HuH-7 (cell line): ENCODE measurements at regions not wholly inside any gene's neighbourhood (a gene's known extent, or its start where the extent isn't known, plus 50 kb on each side); places are given as distances from the start of the nearest gene placed in this dataset.

Source experiments
- DNase-seq: peaks from one replicate; pipeline ENCODE4 v3.0.0; 2011; ENCODE audit warnings: low spot score

DNA sequence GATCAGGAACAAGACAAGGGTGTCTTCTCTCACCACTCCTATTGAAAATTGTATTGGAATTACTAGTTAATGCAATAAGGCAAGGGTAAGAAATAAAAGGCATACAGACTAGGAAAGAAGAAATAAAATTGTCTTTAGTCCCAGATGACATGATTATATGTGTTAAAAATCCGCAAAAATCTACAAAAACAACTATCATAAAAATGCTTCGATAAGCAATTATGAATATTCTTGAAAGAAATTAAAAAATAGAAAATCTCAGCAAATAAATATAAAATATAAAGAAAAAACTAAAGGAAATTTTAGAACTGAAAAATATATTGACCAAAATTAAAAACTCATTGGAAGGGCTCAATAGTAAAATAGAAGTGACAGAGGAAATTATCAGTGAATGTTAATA, 243.3 kb downstream of the ZNF674 start:
- no peak for DNase-seq

DNA sequence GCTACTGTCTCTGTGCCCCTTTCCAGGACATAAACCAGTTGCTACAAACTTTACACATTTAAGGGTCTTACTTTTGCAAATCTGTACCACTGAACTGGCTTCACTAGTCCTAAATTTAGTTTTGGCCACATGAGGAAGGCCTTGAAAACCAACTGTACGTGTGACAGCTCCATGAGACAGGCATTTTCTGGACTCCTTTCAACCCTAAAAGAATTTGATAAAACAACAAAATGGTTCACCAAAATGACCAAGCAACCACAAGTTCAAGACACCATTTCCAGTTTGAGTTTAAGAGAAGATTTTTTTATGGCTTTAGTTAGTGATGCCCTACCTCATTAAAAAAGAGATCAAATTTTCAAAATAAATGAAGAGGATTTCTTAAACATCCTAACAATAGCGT, 246.4 kb downstream of the ZNF674 start:
- no peak for DNase-seq

DNA sequence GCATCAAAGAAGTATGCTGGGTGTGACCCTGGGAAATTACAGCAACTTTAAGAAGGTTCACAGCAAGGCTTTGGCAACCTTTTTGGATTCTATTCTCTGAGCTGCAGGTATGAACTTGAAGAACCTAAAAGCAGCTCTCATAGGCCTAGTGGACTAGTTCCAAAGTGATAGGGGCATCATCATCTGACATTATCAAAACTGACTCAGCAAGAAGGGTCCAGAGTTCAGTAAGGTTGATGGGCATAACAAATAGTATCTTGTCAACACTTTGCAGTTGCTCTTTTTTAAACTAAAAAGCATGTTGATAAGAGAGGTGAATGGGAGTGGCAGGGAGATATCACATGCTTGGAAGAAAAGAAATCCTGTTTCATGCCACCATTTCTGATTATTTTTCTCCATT, 249.3 kb downstream of the ZNF674 start:
- no peak for DNase-seq

DNA sequence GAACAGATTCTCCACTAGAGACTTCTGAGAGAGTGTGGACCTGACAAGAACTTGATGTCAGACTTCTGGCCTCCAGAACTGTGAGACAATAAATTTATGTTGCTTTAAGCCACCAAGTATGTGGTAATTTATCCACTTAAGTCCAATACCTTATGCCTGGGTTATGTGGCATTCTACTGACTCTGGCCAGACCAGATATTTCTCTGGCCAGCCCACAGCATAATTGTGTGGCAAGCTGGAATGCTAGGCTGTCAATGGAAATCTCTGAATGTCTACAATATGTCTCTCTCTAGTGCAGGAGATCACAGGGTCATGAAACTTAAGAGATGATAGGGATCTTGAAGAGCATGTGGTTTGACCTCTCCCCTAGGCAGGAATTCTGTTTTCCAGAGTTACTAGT, 251.0 kb downstream of the ZNF674 start:
- DNase-seq: no peak

DNA sequence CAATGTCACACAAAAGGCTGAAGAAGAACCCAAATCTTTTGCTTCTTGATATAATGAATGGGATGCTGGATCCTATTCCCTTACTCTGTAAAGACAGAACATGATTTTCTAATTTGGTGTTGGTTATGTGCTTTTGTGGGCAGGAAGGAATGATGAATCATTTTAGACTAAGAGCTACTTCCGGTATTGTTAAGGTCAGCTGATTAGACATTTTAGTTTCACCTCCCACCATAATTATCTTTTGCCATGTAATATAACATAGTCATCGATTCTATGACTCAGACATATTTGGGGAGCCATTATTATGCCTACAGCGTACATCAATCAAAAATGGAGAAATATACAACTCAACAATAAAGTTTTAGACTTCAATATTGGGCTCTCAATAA, 265.3 kb downstream of the ZNF674 start:
- no peak for DNase-seq

DNA sequence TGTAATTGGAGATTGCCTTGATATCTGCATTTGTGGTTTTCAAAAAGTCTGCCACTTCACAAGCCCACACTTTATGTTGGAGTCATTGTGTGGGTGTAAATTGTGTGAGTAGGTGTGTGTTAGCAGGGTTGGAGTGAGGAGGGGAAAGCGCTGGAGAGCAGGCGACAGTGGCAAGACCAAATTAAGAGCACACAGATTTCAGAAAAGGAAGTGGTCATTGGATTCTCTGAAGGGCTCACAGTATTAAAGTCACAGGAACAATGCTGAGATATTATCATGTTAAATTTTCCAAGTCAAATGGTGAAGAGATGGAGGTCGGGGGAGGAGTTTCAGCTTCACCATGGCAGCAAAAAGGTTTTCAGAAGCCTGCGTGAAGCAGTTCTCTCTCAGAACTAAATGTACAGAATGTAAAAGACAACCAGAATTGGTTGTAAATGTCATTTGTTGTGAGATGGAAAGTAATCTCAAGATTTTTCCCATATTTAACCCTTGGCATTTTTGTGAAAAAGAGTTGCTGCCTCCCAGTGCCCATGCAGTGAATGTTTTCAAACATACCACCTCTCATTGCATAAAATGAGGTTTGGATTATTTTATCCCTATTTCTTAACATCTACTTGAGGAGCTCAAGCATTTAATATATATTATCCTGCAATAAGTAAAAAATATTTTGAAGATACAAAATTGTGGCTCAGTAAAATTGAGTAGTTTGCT, 265.9 kb downstream of the ZNF674 start:
- DNase-seq: no peak

DNA sequence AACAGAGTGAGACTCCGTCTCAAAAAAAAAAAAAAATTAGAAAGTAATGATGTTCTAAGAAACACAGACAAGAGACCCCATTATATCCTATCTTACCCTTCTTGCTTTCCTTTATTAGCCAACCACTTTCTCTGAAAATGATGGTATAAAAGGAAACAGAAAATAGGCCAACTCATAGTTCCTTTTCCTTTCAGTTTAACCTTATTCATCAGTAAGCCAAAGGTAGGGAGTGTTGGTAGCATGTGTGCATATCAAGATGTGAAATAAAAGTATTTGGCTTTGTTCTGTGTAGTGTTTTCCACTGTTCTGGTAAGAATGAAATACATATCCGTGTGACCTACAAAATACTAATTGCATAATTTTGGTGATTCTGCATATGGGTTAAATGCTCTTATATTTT, 266.6 kb downstream of the ZNF674 start:
- no peak for DNase-seq

DNA sequence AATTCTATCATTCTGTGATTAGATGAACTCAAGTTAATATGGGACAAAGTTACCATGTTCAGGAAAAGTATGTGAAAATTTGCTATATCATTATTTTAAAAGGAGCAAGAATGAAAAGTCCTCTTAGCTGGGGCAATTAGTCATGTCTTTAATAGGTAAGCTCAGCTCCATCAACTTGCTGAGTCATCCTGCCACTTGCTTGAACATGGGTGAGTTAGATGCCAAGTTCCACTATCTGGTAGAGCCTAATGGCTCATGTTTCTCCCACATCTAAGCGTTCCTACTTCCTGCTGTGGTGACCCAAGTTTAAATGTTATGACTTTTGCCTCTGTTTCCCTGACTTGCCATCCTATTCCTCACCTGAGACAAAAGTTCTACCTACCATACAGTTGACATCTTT, 276.8 kb downstream of the ZNF674 start:
- DNase-seq: no peak

DNA sequence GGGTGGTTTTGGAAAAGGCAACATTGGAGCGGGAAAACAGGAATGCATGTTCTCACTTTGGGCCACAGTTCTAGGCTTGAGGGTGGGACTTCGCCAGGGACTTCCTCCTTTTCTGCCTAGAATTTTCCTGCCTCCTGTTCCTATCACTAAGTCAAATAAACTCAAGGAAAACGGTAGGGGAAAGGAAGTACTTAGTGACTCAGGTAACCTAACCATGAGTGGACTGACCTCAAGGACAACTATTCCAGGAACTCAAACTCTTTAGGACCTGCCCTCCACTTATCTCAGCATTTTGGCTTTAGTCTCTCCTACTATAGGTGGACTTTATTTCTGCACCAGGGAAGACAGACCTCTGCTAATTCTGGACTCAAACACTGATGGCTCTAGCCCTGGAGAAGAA, 281.7 kb downstream of the ZNF674 start:
- DNase-seq: no peak

DNA sequence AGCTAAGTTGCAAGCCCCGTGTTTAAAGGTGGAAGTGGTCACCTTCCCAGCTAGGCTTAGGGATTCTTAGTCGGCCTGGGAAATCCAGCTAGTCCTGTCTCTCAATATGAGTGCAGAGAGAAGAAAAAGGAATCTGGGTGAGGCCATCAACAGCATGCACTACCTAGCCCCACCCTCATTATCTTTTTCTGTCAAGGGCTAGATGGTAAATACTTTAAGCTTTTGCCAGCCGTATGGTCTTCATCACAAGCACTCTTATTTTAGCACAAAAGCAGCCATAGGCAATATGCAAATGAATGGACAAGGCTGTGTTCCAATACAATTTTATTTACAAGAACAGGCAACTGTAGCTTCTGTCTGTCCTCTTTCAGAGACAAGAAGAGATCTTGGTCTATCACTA, 282.9 kb downstream of the ZNF674 start:
- DNase-seq: no peak

DNA sequence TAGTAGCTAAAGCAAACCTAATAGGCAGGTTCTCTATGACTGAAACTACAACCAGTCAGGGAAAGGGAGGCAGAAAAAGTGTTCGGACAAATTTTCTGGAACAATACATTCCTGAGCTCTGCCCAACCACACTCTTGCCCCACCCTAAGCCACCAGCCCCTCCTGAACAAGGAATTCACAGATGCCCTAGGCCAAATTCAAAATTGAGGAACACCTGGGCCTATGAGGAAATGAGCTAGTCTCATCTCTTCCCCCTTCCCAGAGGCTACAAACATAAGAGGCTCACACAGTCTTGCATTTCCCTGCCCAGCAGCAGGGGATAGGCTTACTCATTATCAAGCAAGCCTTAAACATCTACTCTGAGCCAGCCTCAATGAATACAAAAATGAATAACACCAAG, 284.7 kb downstream of the ZNF674 start:
- no peak for DNase-seq

DNA sequence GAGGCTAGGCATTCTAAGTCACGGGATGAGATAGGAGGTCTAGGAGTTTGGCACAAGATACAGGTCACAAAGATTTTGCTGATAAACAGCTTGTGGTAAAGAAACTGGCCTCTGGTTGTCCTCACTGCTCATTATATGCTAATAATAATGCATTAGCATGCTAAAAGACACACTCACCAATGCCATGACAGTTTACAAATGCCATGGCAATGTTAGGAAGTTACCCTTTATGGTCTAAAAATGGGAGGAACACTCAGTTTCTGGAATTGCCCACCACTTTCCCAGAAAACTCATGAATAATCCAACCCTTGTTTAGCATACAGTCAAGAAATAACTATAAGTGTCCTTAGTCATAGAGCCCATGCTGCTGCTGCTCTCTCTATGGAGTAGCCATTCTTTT, 286.9 kb downstream of the ZNF674 start:
- DNase-seq: no peak

DNA sequence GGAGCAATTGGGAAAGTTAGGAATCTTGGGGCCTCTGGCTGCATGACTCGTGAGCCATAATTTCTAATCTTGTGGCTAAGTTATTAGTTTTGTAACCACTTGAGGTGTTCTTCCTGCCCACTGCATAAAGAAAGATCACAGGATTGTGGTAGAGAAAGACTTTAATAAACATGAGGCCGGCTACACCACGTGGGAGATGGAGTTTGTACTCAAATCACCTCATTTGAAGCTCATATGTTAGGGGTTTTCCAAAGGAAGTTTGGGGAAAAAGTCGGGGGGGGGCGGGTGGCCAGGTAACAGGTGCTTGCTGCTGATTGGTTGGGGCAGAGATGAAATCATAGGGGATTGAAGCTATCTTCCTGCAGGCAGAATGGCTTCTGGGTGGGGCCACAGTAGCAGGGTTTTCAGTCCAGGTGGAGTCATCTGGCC, 287.8 kb downstream of the ZNF674 start:
- DNase-seq: no peak

DNA sequence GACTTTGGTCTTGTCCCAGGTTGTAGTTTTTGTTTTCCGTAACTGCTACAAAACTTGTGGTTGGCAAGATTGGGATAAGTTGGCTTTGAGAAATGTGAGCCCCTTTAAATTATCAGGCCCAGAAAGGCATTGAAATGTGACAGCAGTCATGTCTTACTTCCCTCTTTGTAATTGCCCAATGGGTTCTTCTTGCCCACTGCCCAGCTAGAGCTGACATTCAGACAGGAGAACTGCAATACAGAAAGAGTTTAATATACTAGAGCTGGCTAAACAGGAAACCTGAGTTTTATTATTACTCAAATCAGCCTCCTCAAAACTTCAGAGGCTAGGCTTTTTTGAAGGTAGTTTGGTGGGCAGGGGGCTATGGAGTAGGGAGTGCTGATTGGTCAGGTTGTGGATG, 288.3 kb downstream of the ZNF674 start:
- no peak for DNase-seq

DNA sequence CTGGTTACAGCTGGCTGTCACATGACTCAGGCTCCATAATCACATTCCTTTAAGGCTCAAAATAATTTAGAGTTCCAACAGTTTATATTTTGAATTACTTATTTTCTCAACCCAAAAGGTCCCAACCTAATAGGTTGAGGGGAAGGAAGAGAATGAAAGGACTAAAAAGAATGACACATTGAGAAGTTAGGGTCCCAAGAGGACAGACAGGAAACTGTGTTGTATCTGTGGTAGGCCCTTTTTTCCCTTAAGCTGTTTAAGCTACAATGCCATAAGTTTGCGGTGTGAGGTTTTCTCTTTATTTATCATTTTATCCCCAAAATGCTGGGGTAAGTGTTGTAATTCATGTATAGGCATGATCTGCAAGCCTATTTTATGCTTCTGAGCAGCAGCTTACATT, 290.2 kb downstream of the ZNF674 start:
- no peak for DNase-seq

DNA sequence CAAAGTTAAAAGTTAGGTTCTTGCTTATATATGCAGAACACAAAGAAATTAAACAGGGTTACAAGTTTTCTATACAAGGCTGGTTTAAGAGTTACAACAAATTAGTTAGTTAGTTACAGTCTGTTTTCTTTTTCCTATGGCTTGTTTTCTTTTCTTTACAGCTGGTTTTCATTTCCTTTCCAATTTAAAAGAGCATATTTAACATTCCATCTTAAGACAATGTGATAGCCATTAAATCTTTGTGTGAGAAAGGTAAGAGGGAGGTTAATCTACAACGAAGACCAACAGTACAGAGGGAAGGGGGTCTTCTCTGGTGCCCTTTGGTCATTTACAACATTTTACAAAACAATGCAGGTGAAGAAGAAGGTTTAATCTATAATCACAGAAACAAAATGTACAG, 290.6 kb downstream of the ZNF674 start:
- DNase-seq: no peak

DNA sequence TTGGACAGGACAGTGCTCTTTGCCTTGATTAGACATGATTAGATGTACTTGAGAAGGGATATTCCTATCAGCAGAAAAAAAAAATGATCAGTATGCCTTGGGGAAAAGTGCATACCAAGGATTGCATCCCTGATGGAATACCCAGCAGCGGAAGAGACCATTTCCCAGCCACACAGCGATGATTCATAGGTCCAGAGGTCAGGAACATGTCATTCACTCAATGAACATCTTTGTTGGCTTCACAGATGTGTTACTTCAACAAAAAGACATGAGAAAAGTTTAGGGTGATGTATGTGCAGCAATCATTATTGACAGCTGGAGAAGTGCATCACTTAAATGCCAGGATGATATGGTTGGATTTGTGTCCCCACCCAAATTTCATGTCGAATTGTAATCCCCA, 293.5 kb downstream of the ZNF674 start:
- DNase-seq: no peak

DNA sequence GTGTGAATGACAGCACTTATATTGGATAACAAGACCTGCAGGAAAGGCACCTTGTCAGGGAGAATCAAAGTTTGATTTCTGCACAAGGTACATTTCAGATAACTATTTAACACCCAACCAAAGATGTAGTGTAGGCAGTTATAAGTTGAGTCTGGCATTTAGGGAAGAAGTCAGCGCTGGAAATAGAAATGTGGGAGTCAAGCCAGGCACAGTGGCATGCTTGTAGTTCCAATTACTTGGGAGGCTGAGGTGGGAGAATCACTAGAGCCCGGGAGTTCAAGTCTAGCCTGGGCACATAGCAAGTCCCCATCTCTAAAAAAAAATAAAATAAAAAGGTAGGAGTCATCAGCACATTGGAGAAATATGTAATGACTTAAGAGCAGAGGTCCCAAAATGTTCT, 295.1 kb downstream of the ZNF674 start:
- DNase-seq: no peak

DNA sequence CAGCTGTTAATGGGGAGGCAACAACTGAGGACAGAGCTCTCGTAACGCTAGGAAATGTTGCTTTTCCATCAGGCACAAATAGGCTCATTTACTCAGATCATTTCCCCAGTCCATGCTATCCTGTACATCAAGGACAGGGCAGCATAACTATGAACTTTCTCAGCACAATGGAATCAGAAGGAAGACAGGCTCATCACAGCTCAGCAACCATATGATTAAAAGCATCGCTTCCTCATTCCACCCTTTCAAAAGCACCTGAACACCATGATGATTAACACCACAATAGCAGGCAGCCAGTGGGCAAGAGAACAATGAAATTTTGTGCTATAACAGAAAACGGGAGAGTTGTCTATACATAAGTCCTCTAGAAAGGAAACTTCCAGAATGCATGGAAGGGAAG, 297.8 kb downstream of the ZNF674 start:
- DNase-seq: no peak

DNA sequence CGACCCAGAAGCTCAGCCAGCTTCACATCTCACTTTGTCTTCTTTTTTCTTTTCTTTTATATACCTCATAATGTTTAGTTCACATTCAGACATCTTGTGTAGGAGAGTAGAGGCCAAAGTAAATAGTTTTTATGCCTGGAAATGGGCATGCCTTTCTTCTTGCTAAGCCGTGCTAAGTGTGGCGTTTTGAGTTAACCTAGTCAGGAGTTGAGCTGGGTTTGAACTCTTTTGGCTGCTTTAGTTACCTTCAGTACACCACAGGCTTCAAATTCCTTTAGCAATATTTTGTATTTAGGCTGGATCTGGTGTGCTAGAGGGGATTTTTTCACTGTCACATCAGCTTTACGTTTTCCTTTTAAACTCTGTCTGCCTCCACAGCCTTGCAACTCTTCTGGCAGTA, 300.8 kb downstream of the ZNF674 start:
- no peak for DNase-seq

DNA sequence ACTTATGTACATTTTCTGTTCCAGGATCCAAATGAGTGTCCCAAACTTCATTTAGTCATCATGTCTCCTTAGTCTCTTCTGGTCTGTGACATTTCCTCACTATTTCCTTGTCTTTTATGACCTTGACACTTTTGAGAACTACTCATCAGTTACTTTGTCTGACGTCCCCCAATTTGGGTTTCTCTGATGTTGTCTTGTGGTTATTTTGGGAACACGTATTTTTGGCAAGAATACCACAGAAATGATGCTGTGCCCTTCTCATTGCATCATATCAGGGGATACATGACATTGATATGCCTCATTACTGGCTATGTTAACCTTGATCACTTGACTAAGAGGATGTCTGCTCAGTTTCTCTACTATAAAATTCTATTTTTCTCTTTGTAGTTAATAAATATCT, 308.8 kb downstream of the ZNF674 start:
- no peak for DNase-seq

DNA sequence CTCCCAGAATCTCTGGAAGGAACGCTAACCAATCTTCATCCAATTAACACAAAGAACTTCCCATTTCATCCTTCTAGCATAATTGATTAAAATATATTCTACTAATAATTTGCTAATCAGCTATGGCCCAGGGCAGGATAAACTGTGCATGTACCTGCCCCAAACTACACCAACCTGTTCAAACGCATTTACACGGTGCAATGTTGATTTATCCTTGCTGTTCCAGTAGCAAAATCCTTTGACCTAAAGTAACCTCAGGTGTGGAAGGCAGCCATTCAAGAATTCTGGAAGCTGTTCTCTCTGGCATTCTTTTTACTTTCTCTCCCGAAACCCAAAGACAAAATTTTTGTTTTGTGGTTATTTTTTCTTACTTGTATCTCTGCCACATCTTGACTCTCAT, 309.4 kb downstream of the ZNF674 start:
- DNase-seq: no peak

DNA sequence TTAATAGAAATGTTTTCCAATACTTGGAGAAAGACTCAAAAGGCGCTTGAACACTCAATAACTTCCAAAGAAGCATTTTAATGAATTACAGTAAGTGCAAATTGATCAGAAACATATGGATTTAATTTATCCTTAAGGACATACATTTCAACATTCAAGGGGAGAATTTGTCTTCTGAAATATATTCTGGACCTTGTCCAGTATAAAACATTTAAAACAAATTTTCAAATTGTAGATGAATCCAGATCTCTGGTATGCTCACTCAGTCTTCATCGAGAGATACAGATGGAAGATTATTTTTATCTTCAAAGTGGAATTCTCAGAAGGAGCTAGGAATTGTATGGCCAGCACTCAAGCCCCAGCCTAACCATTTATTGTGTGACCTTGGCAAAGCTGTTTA, 310.4 kb downstream of the ZNF674 start:
- no peak for DNase-seq

DNA sequence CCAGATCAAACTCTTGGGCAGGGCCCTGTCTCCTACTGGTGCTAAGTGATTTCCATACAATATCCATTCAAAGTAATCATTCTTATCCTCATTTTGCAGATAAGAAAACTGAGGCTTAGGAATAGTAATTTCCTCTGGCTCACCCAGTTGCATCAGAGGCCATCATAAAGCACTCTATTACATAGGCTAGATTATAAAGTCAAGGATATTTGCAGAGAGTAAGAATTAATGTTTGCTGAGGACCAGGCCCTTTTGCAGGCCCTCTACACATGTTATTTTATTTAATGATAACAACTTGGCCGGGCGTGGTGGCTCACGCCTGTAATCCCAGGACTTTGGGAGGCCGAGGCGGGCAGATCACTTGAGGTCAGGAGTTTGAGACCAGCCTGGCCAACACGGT, 316.8 kb downstream of the ZNF674 start:
- DNase-seq: no peak

DNA sequence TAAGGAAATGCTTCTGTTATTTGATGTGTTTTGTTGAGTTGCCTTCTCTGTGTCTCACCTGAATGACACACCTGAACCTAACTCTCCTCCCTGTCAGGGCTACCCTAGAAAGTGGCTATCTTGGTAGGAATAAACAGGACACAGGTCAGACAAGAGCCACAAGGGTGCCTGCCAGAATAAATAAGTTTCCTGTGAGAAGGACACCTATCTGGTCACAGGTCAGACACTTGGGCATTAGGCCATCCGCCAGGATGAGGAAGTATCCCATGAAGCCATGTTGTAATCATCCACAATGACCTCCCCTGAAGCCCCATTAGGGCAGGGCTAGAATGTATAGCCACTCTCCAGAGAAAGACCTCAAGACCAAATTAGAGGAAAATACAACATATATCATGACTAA, 318.8 kb downstream of the ZNF674 start:
- no peak for DNase-seq
